ENCODE measurements at regions not wholly inside any gene's neighbourhood (a gene's known extent, or its start where the extent isn't known, plus 50 kb on each side); places are given as distances from the start of the nearest gene placed in this dataset.

GRCh38 chr1:37130221-37130948 is 96.1 kb upstream of the GRIK3 start:
- TF ChIP-seq CTCF (IDR thresholded peaks at IDR 0.05) (no peak), POLR2A (IDR thresholded peaks at IDR 0.05) (no peak)
